Tibial nerve (tissue), 4 donors: ENCODE measurements at regions not wholly inside any gene's neighbourhood (a gene's known extent, or its start where the extent isn't known, plus 50 kb on each side); places are given as distances from the start of the nearest gene placed in this dataset.
"Not testable (repeated sequence)": the region's sequence is repeated elsewhere in the genome, so short reads cannot be mapped to it uniquely, and the experiment has no call there.

ENCODE experiments used
- DNase-seq, 2 donors: peaks; one replicate each; pipeline ENCODE4 v3.0.0-alpha.2; 2019; ENCODE audit warnings: low spot score in 2 of 2
- H3K27ac ChIP-seq, 4 donors: fragments of 200-600 bp; sonication (generic) in 3 of 4; one replicate each; pipeline ENCODE4 v1.5.1; 2017 to 2019; ENCODE audit warnings: mild to moderate bottlenecking in 1 of 4
- H3K27me3 ChIP-seq, 2 donors: fragments of 200-600 bp; sonication (generic) in 1 of 2; one replicate each; pipeline versions ENCODE4 v1.5.1 to v1.6.0; 2017 to 2019
- H3K36me3 ChIP-seq, 3 donors: fragments of 200-600 bp; sonication (generic); one replicate each; pipeline ENCODE4 v1.5.1; 2018 to 2019
- H3K4me1 ChIP-seq, 4 donors: fragments of 200-600 bp; sonication (generic) in 3 of 4; one replicate each; pipeline ENCODE4 v1.5.1; 2017 to 2019
- H3K4me3 ChIP-seq, 4 donors: fragments of 200-600 bp; sonication (generic) in 3 of 4; one replicate each; pipeline ENCODE4 v1.5.1; 2017 to 2019; ENCODE audit warnings: mild to moderate bottlenecking in 1 of 4, moderate library complexity in 1 of 4
- H3K9me3 ChIP-seq, 4 donors: fragments of 200-600 bp; sonication (generic) in 3 of 4; one replicate each; pipeline ENCODE4 v1.5.1; 2017 to 2019
- EP300 ChIP-seq, 2 donors: sonication (generic); formaldehyde crosslinking; IDR thresholded peaks; one replicate each; pipeline ENCODE4 v1.6.1; 2017; ENCODE audit warnings: antibody characterized with exemption in 2 of 2, mild to moderate bottlenecking in 1 of 2
- POLR2A ChIP-seq, 2 donors: fragments of 450-650 bp; IDR thresholded peaks; one replicate each; pipeline ENCODE4 v1.6.1; 2017; ENCODE audit warnings: antibody characterized with exemption in 2 of 2, mild to moderate bottlenecking in 2 of 2, moderate library complexity in 2 of 2
- WGBS, 2 donors: methylation state at CpG; one replicate each; pipeline ENCODE4 v1.1.5; 2018; 5-methylcytosine and 5-hydroxymethylcytosine counted together
- TF ChIP-seq, protein P1 (sequence below), 5 experiments: fragments of 200-600 bp in 3 of 5; fragments of 450-650 bp in 2 of 5; sonication (generic) in 3 of 5; IDR thresholded peaks; one replicate each; pipeline ENCODE4 v1.5.1; 2016 to 2019; ENCODE audit warnings: antibody characterized with exemption in 5 of 5, mild to moderate bottlenecking in 3 of 5, moderate library complexity in 2 of 5

DNA sequence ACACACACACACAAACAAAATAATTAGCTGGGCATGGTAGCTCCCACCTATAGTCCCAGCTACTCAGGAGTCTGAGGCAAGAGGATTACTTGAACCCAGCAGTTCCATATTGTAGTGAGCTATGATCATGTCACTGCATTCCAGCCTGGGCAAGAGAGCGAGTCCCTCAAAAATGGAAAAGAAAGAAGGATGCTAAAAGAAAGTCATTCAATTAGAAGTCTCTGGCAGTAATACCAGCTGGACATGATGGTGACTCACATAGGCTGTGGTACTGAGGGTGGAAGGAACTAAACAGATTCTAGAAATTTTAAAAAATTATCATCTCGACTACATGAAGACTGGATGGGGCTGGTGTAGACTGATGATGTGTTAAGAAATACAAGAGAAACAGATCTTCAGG is 385.3 kb downstream of the ETV1 start:
- Histone ChIP-seq H3K4me3 (no peak overlapping the region), H3K27ac (no peak overlapping the region), H3K27me3 (no peaks in the 10 kb centered on the region), H3K36me3 (no peaks in the 10 kb centered on the region), H3K4me1 (no peaks in the 10 kb centered on the region), H3K9me3 (peaks cover 0 to 6% (median 0%) of the 10 kb centered on the region in 4 donors)
- DNase-seq, result no peak
- TF ChIP-seq, protein P1, sequence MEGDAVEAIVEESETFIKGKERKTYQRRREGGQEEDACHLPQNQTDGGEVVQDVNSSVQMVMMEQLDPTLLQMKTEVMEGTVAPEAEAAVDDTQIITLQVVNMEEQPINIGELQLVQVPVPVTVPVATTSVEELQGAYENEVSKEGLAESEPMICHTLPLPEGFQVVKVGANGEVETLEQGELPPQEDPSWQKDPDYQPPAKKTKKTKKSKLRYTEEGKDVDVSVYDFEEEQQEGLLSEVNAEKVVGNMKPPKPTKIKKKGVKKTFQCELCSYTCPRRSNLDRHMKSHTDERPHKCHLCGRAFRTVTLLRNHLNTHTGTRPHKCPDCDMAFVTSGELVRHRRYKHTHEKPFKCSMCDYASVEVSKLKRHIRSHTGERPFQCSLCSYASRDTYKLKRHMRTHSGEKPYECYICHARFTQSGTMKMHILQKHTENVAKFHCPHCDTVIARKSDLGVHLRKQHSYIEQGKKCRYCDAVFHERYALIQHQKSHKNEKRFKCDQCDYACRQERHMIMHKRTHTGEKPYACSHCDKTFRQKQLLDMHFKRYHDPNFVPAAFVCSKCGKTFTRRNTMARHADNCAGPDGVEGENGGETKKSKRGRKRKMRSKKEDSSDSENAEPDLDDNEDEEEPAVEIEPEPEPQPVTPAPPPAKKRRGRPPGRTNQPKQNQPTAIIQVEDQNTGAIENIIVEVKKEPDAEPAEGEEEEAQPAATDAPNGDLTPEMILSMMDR (IDR thresholded peaks at IDR 0.05), result no peak
- no peak for TF ChIP-seq EP300 (IDR thresholded peaks at IDR 0.05)
- TF ChIP-seq POLR2A (IDR thresholded peaks at IDR 0.05), result no peak
- WGBS, 2 donors, result 94 to 96% methylated on average over 2 of the region's 2 CpGs

DNA sequence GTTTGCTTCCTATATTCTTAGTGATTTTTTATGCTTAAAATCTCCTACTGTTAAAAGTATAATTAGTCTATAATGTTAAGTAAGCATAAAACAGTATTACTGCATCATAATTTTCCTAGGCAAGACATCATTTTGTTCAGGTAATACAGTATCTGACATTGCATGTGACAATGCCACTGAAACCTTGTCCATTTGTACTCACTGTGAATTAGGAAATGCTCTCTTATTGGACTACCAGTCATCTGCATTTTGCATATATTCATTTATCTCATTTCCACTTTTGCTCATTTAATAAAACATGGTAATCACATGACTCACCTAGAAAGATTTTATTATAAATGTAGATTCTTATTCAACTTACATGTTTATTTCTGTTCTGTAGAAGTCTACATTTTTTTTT is 379.1 kb downstream of the ETV1 start:
- TF ChIP-seq POLR2A (IDR thresholded peaks at IDR 0.05), result no peak
- no peaks in the 10 kb centered on the region for H3K27me3 ChIP-seq
- DNase-seq, result no peak
- no peaks in the 10 kb centered on the region for H3K36me3 ChIP-seq
- H3K4me3 ChIP-seq, result no peak overlapping the region
- H3K9me3 ChIP-seq, result peaks cover 0 to 6% (median 0%) of the 10 kb centered on the region in 4 donors
- no peaks in the 10 kb centered on the region for H3K4me1 ChIP-seq
- H3K27ac ChIP-seq, result no peak overlapping the region

DNA sequence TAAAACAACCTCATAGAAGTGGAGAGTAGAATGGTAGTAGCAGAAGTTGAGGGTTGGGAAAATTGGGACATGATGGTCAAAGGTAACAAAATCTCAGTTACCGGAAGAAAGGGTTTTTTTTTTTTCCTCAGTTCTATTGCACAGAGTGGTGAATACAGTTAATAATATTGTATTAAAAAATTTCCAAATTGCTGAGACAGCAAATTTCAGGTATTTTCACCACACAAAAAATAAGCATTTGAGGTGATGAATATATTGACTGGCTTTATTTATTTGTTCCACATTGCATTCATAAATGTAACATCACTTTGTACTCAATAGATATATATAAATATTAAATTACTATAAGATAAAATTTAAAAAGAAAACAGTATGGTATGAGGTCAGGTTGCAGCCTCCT is 373.8 kb downstream of the ETV1 start:
- DNase-seq, result no peak
- H3K4me1 ChIP-seq, result no peaks in the 10 kb centered on the region
- H3K27ac ChIP-seq, result no peak overlapping the region
- WGBS, 2 donors, result 91 to 95% methylated on average over 1 of the region's 1 CpG
- H3K9me3 ChIP-seq, result no peaks in the 10 kb centered on the region
- H3K27me3 ChIP-seq, result no peaks in the 10 kb centered on the region
- TF ChIP-seq, protein P1 (IDR thresholded peaks at IDR 0.05), result no peak
- TF ChIP-seq POLR2A (IDR thresholded peaks at IDR 0.05), result no peak
- no peak for TF ChIP-seq EP300 (IDR thresholded peaks at IDR 0.05)
- no peaks in the 10 kb centered on the region for H3K36me3 ChIP-seq
- H3K4me3 ChIP-seq, result no peak overlapping the region

DNA sequence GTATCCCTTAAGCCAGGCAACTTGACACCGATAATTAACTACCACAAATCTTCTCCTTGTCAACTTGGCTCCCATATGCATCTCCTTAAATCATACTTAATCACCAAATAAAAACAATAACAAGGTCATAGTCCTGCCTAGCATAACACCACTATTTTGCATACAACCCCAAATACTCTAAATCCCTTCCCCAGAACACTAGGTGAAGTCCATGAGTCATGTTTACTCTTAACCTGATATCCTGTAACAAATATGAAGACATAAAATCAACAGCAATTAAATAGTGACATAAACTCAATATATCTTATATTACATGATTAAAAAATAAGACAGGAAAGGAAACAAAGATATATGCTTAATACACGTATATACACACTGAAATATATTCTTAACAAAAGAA is 362.0 kb downstream of the ETV1 start:
- Histone ChIP-seq H3K4me1 (no peaks in the 10 kb centered on the region), H3K36me3 (no peaks in the 10 kb centered on the region), H3K27ac (no peak overlapping the region), H3K4me3 (no peak overlapping the region), H3K27me3 (no peaks in the 10 kb centered on the region), H3K9me3 (peaks cover 0 to 3% (median 0%) of the 10 kb centered on the region in 4 donors)
- no peak for DNase-seq
- WGBS, 2 donors, result 89 to 94% methylated on average over 2 of the region's 2 CpGs
- TF ChIP-seq EP300 (IDR thresholded peaks at IDR 0.05), result no peak
- TF ChIP-seq, protein P1 (IDR thresholded peaks at IDR 0.05), result no peak

DNA sequence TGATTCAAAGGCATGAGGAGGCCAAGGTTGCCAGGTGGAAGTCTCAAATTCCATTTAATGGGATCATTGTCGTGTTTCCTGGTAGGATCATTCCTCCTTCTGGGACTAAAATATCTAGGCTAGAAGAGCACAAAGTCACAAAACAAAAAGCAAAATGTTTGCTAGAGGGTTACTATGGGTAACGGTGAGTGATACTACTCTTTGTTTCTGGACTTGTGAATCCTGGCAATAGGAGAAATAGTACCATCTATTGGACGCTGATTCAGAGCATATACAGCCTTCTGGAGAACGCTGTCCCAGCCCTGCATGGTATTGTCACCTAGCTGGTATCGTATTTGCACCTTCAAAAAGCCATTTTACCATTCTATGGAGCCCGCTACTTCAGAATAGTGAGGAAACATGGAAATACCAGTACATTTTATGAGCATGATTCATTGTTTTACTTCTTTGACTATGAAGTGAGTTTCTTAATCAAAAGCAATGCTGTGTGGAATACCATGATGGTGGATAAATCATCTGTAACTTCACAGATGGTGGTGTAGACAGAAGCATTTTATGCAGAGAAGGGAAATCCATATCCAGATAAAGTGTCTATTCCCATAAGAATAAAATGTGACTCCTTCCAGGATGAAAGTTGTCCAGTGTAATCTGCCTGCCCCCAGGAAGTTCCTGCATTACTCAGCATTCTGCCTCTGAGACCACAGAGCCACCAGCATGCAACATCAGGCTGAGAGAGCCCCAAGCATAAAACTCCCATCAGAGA is 361.0 kb downstream of the ETV1 start:
- Histone ChIP-seq H3K9me3 (peaks cover 0 to 3% (median 0%) of the 10 kb centered on the region in 4 donors), H3K4me1 (no peaks in the 10 kb centered on the region), H3K4me3 (no peak overlapping the region), H3K27me3 (no peaks in the 10 kb centered on the region), H3K36me3 (no peaks in the 10 kb centered on the region), H3K27ac (no peak overlapping the region)
- no peak for DNase-seq
- TF ChIP-seq EP300 (IDR thresholded peaks at IDR 0.05) (no peak), POLR2A (IDR thresholded peaks at IDR 0.05) (no peak)
- TF ChIP-seq, protein P1 (IDR thresholded peaks at IDR 0.05), result no peak
- whole genome bisulfite sequencing, 2 donors, result 90% methylated on average over 6 of the region's 6 CpGs

DNA sequence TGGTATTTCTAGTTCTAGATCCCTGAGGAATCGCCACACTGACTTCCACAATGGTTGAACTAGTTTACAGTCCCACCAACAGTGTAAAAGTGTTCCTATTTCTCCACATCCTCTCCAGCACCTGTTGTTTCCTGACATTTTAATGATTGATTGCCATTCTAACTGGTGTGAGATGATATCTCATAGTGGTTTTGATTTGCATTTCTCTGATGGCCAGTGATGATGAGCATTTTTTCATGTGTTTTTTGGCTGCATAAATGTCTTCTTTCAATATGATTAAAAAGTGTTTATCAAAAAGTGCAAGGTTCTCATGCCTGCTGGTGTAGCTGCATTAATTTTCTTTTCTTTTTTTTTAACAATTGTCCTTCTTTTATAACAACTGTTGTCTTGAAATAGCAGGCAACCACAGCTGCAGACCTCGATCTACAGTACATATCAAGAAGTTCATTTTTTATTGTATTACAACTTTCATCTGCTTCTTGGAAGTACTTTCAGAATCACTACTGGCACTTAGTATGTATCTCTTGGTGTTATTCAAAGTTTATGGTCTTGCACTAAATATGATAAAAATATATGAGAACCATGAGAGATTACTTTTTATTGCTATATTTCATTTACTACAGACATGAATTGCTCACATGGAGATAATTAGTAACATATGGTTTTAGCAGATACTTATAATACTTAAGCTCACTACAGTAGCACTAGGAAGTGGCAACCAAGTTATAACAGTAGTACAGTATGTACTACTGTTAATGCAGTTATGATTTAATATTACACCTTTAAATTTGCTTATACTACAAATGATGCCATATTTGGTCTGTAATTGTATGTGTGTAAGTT is 358.0 kb downstream of the ETV1 start:
- WGBS, 2 donors, result 47 to 55% methylated on average over 1 to 2 of the region's 2 CpGs
- not testable (repeated sequence) for H3K27ac ChIP-seq, H3K9me3 ChIP-seq, H3K27me3 ChIP-seq, H3K4me3 ChIP-seq, H3K4me1 ChIP-seq, H3K36me3 ChIP-seq, DNase-seq
